ENCODE measurements at regions not wholly inside any gene's neighbourhood (a gene's known extent, or its start where the extent isn't known, plus 50 kb on each side); places are given as distances from the start of the nearest gene placed in this dataset.

- Mint-ChIP-seq H3K4me1 (no peaks in the 10 kb centered on the region), H3K4me3 (no peak overlapping the region), H3K27ac (no peak overlapping the region), H3K9me3 (no peaks in the 10 kb centered on the region), H3K36me3 (no peaks in the 10 kb centered on the region), H3K27me3 (no peaks in the 10 kb centered on the region)
- POLR2A ChIA-PET: no interaction called here
- no peak for ATAC-seq (ENCODE audit: low read depth)
- no peak for DNase-seq
These were observed 224.5 kb upstream of the TAPT1 start for GRCh38 chr4:16450724-16451123.

GRCh38 chr4:16450031-16450430, 223.8 kb upstream of the TAPT1 start:
- Mint-ChIP-seq H3K36me3 (no peaks in the 10 kb centered on the region), H3K27me3 (no peaks in the 10 kb centered on the region), H3K4me1 (no peaks in the 10 kb centered on the region), H3K4me3 (no peak overlapping the region), H3K9me3 (no peaks in the 10 kb centered on the region), H3K27ac (no peak overlapping the region)
- ATAC-seq (ENCODE audit: low read depth) (no peak), DNase-seq (no peak)
- POLR2A ChIA-PET: no interaction called here

GRCh38 chr4:16449406-16449805, 223.1 kb upstream of the TAPT1 start:
- H3K36me3 Mint-ChIP-seq: no peaks in the 10 kb centered on the region
- POLR2A ChIA-PET: no interaction called here
- no peak overlapping the region for H3K4me3 Mint-ChIP-seq
- no peaks in the 10 kb centered on the region for H3K27me3 Mint-ChIP-seq
- DNase-seq: no peak
- H3K4me1 Mint-ChIP-seq: no peaks in the 10 kb centered on the region
- no peak for ATAC-seq (ENCODE audit: low read depth)
- no peak overlapping the region for H3K27ac Mint-ChIP-seq
- no peaks in the 10 kb centered on the region for H3K9me3 Mint-ChIP-seq

- H3K4me1 Mint-ChIP-seq: no peaks in the 10 kb centered on the region
- no peak for DNase-seq
- H3K27me3 Mint-ChIP-seq: no peaks in the 10 kb centered on the region
- no peaks in the 10 kb centered on the region for H3K9me3 Mint-ChIP-seq
- POLR2A ChIA-PET: no interaction called here
- no peak for ATAC-seq (ENCODE audit: low read depth)
- no peaks in the 10 kb centered on the region for H3K36me3 Mint-ChIP-seq
- no peak overlapping the region for H3K4me3 Mint-ChIP-seq
- H3K27ac Mint-ChIP-seq: no peak overlapping the region
These were observed 222.1 kb upstream of the TAPT1 start for GRCh38 chr4:16448241-16448840.

GRCh38 chr4:16443504-16444088, 217.3 kb upstream of the TAPT1 start:
- Mint-ChIP-seq H3K27ac (no peak overlapping the region), H3K27me3 (no peaks in the 10 kb centered on the region), H3K4me3 (no peak overlapping the region), H3K4me1 (no peaks in the 10 kb centered on the region), H3K9me3 (no peaks in the 10 kb centered on the region), H3K36me3 (no peaks in the 10 kb centered on the region)
- DNase-seq (no peak), ATAC-seq (ENCODE audit: low read depth) (no peak)
- POLR2A ChIA-PET: no interaction called here

- H3K4me1 Mint-ChIP-seq: no peaks in the 10 kb centered on the region
- H3K27me3 Mint-ChIP-seq: no peaks in the 10 kb centered on the region
- peaks cover 3% of the 10 kb centered on the region for H3K9me3 Mint-ChIP-seq
These were observed 216.0 kb upstream of the TAPT1 start for GRCh38 chr4:16442296-16442695.

GRCh38 chr4:16439768-16440167, 213.5 kb upstream of the TAPT1 start:
- Mint-ChIP-seq H3K4me1 (no peaks in the 10 kb centered on the region), H3K4me3 (no peak overlapping the region), H3K9me3 (peaks cover 3% of the 10 kb centered on the region), H3K27ac (no peak overlapping the region), H3K36me3 (no peaks in the 10 kb centered on the region), H3K27me3 (no peaks in the 10 kb centered on the region)
- no peak for ATAC-seq (ENCODE audit: low read depth)
- DNase-seq: no peak
- POLR2A ChIA-PET: no interaction called here

More at GRCh38 chr4:16442296-16442695, 216.0 kb upstream of the TAPT1 start:
- POLR2A ChIA-PET: no interaction called here
- DNase-seq (no peak), ATAC-seq (ENCODE audit: low read depth) (no peak)
- H3K36me3 Mint-ChIP-seq: no peaks in the 10 kb centered on the region
- no peak overlapping the region for H3K4me3 Mint-ChIP-seq
- no peak overlapping the region for H3K27ac Mint-ChIP-seq

- Mint-ChIP-seq H3K9me3 (peaks cover 3% of the 10 kb centered on the region), H3K4me3 (no peak overlapping the region), H3K27me3 (no peaks in the 10 kb centered on the region), H3K36me3 (no peaks in the 10 kb centered on the region), H3K27ac (no peak overlapping the region), H3K4me1 (no peaks in the 10 kb centered on the region)
- POLR2A ChIA-PET: no interaction called here
- DNase-seq (no peak), ATAC-seq (ENCODE audit: low read depth) (no peak)
These were observed 212.7 kb upstream of the TAPT1 start for GRCh38 chr4:16438986-16439385.

GRCh38 chr4:16437836-16438235, 211.6 kb upstream of the TAPT1 start:
- H3K4me1 Mint-ChIP-seq: no peaks in the 10 kb centered on the region
- no peaks in the 10 kb centered on the region for H3K36me3 Mint-ChIP-seq
- no peak for ATAC-seq (ENCODE audit: low read depth)
- H3K27ac Mint-ChIP-seq: no peak overlapping the region
- H3K27me3 Mint-ChIP-seq: no peaks in the 10 kb centered on the region
- no peak overlapping the region for H3K4me3 Mint-ChIP-seq
- DNase-seq: no peak
- POLR2A ChIA-PET: no interaction called here
- H3K9me3 Mint-ChIP-seq: peaks cover 3% of the 10 kb centered on the region

- no peaks in the 10 kb centered on the region for H3K4me1 Mint-ChIP-seq
- POLR2A ChIA-PET: no interaction called here
- H3K36me3 Mint-ChIP-seq: no peaks in the 10 kb centered on the region
- no peaks in the 10 kb centered on the region for H3K27me3 Mint-ChIP-seq
- no peaks in the 10 kb centered on the region for H3K9me3 Mint-ChIP-seq
- H3K4me3 Mint-ChIP-seq: no peak overlapping the region
- DNase-seq (no peak), ATAC-seq (ENCODE audit: low read depth) (no peak)
- no peak overlapping the region for H3K27ac Mint-ChIP-seq
These were observed 205.6 kb upstream of the TAPT1 start for GRCh38 chr4:16431866-16432265.

- H3K9me3 Mint-ChIP-seq: peaks cover 4% of the 10 kb centered on the region
- H3K4me3 Mint-ChIP-seq: no peak overlapping the region
- no peak for DNase-seq
- H3K27me3 Mint-ChIP-seq: no peaks in the 10 kb centered on the region
- H3K4me1 Mint-ChIP-seq: peaks cover 2% of the 10 kb centered on the region
- no peak overlapping the region for H3K27ac Mint-ChIP-seq
- no peak for ATAC-seq (ENCODE audit: low read depth)
- POLR2A ChIA-PET: no interaction called here
- no peaks in the 10 kb centered on the region for H3K36me3 Mint-ChIP-seq
These were observed 192.5 kb upstream of the TAPT1 start for GRCh38 chr4:16418814-16419213.

- H3K9me3 Mint-ChIP-seq: peaks cover 4% of the 10 kb centered on the region
- no peak overlapping the region for H3K27ac Mint-ChIP-seq
- H3K27me3 Mint-ChIP-seq: no peaks in the 10 kb centered on the region
- ATAC-seq (ENCODE audit: low read depth) (no peak), DNase-seq (no peak)
- peaks cover 2% of the 10 kb centered on the region for H3K4me1 Mint-ChIP-seq
- H3K4me3 Mint-ChIP-seq: no peak overlapping the region
- POLR2A ChIA-PET: no interaction called here
- no peaks in the 10 kb centered on the region for H3K36me3 Mint-ChIP-seq
These were observed 190.9 kb upstream of the TAPT1 start for GRCh38 chr4:16417198-16417597.

- no peak for ATAC-seq (ENCODE audit: low read depth)
- Mint-ChIP-seq H3K4me1 (peaks cover 2% of the 10 kb centered on the region), H3K27me3 (no peaks in the 10 kb centered on the region), H3K9me3 (peaks cover 4% of the 10 kb centered on the region), H3K4me3 (no peak overlapping the region), H3K36me3 (no peaks in the 10 kb centered on the region), H3K27ac (no peak overlapping the region)
- no peak for DNase-seq
- POLR2A ChIA-PET: no interaction called here
These were observed 190.3 kb upstream of the TAPT1 start for GRCh38 chr4:16416601-16417000.

GRCh38 chr4:16415751-16416150, 189.5 kb upstream of the TAPT1 start:
- DNase-seq (no peak), ATAC-seq (ENCODE audit: low read depth) (no peak)
- no peaks in the 10 kb centered on the region for H3K36me3 Mint-ChIP-seq
- POLR2A ChIA-PET: no interaction called here
- peaks cover 4% of the 10 kb centered on the region for H3K9me3 Mint-ChIP-seq
- no peak overlapping the region for H3K4me3 Mint-ChIP-seq
- no peaks in the 10 kb centered on the region for H3K27me3 Mint-ChIP-seq
- H3K27ac Mint-ChIP-seq: no peak overlapping the region
- H3K4me1 Mint-ChIP-seq: peaks cover 2% of the 10 kb centered on the region

All from activated naive CD8-positive, alpha-beta T cell treated with anti-CD3 and anti-CD28 coated beads, Interleukin-2, amount 10 ng/mL, durations not matched to agents 7 days and 5 days (primary cell).